Kidney tubule cell (primary cell): ENCODE measurements at regions not wholly inside any gene's neighbourhood (a gene's known extent, or its start where the extent isn't known, plus 50 kb on each side); places are given as distances from the start of the nearest gene placed in this dataset.
A peak's percentile ranks its signal among the peaks of the same experiment; 100 is the strongest.
"Not testable (repeated sequence)": the region's sequence is repeated elsewhere in the genome, so short reads cannot be mapped to it uniquely, and the experiment has no call there.

Experiments
- DNase-seq: peaks from one replicate; pipeline ENCODE4 v3.0.0-alpha.2; 2018; ENCODE audit warnings: low spot score

DNA sequence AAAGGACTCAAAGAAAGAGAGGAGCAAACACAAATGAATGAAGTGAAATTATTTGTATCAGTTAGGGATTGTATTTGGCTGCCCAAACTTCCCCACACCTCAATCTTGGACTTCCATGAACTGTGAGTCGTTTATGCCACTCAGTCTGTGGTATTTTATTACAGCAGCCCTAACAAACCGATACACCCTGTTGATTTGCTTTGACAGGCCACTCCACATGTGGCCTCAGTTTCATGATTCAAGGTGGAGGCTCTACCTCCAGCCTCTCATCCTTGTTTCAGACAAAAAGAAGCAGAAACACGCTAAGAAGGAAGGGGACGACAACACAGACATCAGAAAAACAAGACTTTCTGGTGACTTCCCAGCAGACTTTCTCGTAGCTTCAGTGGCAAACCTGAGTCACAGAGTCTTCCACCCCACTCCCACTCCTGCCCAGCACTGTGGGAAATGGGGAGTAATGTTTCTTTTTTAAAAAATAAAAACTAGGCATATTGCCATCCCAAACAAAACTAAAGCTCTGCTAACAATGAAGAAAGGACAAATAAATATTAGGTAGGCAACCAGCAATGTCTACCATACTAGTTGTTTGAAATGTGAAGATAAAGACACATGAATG lies 52.2 kb upstream of the ABCA1 start:
- DNase-seq = no peak

DNA sequence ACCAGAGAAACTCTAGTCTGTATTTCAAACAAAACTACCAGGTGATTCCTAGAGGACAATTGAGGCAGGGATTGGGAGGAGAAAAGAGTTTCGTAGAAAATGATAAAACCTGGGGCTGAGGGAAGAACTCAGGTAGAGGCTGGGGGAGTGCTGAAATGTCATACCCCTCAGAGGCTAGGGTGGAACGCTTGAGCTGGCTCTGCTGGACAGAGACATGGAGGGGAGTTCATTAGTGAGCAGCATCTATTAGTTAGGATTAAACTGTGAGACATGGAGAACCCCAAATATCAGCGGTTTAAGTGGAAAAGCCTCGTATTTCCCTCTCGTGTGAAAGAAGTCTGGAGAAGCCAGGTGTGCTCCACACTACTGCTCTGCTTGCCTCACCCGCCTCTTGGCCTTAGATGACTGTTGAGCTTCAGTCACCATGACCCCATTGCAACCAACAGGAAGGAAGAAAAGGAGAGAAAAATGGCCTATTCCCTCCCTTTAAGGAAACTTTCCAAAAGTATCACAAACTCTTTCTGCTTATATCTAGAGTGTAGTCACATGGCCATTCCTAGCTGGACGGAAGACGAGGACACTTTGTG lies 53.7 kb upstream of the ABCA1 start:
- no peak for DNase-seq

DNA sequence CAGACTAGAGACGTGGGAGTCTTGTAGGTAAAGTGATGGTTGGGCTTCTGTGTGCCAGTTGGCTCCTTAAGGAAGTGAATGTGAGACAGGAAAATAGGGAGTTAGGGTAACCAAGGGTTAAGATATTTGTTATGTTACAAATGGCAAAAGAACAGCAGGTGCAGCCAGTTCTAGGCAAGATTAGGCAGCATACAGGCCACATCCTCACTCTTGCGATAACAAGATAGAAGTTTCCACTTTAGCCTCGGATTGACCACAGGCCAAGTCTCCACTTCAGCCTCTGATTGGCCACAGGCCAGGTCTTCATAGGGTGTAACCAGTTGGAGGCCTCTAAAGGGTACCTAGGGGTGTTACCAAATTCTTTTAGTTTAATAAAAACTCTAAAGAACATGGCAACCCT lies 54.6 kb upstream of the ABCA1 start:
- no peak for DNase-seq

DNA sequence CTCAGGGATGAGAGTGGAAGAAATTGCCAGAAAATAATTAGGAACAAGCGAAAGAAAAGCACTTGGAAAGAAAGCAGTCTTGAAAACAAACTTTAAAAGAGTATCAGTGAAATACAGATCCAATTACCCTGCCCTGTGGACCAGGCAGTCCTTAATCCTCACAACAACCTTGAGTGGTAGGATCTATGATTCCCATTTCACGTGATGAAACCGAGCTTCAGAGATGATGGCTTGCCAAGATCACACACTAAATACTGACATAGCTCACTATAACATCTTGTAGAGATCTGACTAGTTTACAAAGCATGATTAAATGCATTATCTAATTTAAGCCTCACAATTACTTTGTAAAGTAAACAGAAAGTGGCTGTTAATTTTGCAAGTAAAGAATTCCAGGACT lies 55.5 kb upstream of the ABCA1 start:
- DNase-seq = no peak

DNA sequence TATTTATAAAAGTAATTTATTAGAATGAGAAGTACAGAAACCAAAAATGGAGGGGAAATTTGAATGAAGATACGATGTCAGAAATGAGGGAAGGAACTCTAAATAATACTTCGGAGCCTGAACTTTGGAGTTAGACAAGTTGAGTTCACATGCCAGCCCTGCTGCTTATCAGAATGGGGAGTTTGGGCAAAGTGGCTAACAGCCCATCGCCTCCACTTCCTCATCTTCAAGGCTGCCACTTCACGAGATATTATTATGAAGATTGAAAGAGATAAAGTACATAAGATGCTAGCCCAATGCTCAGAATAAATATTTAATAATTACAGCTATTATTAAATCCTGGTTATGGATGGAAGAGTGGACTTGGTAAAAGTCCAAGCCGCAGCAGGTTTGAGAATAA lies 56.2 kb upstream of the ABCA1 start:
- DNase-seq = no peak

DNA sequence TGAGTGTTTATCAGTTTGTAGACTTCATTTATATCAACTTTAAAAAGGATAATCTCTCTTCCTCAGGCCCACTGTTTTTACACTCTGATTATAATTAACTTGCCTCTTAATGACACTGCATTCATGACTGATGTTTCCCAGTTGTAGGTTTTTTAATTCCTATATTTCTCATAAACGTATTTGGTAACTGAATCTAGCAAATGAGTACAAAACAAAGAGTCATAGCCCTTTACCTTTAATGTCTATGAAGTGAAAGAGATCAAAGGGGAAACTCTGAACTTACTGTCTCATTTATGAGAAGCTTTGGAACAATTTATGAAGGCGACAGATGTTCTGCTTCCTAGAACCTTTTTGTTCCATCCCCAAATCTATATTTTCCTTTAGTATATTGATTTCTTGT lies 56.6 kb upstream of the ABCA1 start:
- no peak for DNase-seq

DNA sequence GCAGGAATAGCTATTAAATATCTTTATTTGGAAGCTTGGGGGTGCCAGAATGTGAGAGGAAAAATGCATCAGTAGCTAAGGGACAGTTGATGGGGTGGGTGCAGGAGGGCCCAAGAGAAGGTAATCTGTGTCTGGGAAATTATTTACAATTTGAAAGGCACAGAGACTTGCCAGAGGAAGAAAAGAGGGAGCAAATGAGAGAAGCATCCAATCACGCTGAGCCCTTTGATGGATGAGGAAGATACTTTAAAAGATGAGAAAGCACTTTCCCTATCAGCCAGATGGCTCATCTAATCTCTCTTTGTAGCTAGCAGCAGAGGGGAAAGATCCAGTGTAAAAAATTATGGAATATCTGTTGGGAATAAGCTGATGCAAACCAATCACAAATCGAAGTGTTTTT lies 57.0 kb upstream of the ABCA1 start:
- DNase-seq = no peak

DNA sequence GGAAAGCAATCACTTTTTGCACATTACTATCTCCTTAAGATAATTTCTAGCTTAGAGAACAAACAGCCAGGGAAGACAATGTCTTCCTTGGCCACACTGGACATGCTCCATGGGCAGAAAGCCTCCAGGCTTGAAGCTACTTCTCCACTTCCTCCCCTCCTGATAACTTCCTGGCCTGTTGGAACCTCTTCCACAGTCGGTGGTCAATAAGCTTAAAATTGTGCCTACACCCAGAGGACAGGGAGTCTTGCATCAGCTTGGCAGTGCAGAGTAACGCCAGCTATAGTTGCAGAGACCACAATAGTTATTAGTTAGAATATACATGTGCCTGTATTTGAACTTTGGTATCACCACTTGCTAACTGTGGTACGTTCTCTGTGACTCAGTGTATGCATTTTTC lies 58.1 kb upstream of the ABCA1 start:
- no peak for DNase-seq

DNA sequence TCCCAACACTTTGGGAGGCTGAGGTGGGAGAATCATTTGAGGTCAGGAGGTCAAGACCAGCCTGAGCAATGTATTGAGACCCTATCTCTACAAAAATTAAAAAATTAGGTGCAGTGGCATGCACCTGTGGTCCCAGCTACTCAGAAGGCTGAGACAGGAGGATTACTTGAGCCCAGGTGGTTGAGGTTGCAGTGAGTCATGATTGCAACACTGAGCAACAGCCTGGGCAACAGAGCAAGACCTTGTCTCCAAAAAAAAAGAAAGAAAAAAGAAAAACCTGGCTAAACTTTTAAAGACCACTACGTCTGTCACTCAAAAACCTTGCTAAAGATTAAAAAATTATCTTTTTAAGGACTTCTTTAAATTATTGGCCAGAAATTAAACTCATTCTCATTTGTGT lies 59.8 kb upstream of the ABCA1 start:
- peak; percentile 32 for DNase-seq

DNA sequence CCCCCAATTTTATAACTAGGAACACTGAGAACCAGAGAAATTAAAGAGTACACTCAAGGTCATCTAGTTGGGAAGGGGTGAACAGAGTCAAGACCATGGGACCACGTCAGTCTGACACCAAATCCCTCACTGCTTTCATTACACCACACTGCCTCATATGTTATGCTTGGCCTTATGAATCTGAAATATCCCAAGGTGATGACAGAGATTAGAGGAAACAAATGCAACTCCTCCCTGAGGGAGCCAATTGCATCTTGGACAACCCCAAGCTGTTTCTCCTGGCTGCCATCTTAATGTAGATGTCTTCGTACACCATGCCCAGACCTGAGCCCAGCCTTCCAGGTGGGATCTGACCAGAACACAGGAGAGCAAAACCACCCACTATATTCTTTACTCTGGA lies 60.6 kb upstream of the ABCA1 start:
- no peak for DNase-seq

DNA sequence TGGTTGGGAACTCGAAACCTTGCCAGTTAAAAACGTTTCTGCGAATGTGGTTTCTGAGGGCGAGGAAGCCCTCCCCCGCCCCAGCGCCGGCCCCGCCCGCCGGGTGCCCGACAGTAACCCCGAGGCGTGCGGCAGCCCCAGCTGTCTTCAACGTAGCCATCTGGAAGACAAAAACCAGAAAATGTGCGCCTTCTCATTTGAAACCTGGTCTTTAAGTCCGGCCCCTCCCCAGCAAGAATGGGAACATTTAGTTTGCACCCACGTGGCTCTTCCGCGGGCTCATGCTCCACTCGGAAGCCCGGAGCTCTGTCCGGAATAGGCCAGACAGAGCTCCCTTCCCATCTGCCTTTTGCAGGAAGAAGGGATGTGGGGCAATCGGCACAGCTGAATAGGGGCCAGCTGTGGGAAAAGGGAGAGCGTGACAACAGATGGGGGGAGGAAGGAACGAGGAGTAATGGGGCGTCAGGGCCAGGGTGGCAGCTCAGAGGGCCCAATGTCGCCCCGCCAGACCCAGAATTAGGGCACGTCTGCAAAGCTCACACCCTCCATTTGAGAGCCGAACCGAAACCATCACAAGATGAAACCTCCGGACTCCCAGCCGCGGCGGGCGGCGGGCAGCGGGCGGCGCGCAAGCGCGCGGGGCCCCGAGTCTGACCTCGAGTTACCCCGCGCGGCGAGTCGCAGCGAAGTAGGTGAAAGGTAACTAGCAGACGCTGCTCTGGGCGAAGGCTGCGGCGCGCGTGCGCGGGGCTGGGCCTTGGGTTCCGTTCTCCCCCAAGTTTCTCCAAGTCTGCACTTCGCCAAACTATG lies 63.4 kb upstream of the ABCA1 start:
- peak; percentile 73 for DNase-seq

DNA sequence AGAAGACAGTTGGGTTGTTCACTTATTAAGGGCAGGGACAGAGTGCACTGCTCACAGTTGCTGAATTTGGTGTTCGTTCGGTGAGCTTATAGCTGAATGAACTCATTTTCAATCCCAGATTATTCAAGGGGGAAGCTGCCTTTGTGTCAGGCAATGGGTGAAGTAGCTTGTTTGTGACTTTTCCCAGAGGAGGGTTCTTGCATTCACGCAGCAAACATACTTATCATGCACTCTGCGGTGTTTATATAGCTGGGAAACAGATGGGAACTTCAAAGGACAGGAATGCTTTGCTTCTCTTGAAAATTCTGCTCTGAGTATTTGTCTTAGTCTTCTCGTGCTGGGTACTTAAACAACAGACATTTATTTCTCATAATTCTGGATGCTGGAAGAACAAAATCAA lies 64.7 kb upstream of the ABCA1 start:
- DNase-seq = no peak

DNA sequence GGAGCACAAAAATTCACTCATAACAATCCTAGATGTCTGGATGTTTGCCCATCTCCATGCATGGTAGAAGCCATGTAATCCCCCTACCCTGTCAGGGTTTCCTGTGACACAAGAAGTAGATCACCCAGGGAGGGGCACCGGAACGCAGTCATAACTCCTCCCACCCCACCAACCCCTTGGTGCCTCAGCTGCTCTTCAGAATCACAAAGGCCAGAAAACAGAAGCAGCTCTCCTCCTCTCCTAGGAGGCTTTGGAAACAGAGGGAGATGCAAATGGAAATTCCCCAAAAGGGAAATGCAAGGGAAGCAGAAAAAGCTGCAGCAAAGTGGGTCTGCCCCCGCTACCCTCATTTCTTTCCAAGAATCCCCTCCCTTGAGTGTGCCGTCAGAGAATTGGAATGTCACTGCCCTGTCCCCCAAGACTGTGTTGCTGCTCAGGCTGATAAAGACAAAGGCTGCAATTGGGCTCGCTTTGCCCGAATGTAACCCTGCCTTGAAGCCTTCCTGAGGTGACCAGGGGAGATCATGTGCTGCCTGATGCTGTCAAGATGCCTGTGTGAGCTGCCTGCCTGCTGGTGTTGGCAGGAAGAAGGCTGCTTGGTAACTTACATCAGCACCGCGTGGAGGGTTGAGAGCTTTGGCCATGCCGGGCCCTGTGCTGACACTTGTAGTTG lies 65.5 kb upstream of the ABCA1 start:
- DNase-seq = peak; percentile 55

DNA sequence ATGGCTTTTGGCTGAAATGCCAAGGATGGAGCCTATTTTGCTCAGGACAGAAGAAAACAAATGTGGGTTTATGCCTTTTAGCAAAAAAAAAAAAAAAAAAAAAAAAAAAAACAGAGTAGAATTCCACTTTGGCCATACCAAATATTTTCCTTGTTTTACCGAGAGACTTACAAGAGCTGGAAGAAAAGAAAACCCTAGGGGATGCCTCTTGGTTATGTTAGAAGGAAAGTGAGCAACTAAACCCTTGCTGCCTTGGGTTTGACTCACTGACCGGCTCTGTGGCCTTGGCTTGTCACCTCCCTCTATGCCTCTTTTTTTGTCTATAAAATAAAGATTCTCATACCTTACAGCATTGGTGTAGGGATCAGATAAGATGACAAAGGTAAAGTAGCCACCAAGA lies 69.6 kb upstream of the ABCA1 start:
- DNase-seq = no peak

DNA sequence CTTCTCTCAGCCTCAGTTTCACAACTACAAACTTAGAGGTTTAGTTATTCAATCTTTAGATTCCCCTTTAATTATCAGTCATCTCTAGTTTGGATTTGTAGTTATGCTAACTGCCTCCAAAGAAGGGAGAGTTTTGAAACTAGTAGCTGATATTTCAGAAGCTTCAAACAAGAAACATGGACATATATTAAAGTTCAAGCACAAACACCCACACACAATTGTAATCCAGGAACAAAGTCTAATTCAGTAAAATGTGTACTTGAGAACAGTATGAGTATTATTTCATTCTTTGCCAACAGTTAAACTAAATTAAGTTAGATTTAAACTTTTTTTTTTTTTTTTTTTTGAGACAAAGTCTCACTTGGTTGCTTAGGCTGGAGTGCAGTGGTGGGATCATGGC lies 71.2 kb upstream of the ABCA1 start:
- DNase-seq = no peak

DNA sequence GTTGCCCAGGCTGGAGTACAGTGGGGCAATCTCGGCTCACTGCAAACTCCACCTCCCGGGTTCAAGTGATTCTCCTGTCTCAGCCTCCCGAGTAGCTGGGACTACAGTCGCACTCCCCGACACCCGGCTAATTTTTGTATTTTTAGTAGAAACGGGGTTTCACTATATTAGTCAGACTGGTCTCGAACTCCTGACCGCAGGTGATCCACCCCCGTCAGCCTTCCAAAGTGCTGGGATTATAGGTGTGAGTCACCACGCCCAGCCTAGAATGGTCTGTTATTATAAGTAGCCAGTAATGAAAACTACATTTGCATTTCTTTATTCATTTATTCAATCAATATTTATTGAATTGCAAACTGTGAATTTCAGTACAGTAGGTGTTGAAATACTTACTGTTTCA lies 72.6 kb upstream of the ABCA1 start:
- DNase-seq = not testable (repeated sequence)

DNA sequence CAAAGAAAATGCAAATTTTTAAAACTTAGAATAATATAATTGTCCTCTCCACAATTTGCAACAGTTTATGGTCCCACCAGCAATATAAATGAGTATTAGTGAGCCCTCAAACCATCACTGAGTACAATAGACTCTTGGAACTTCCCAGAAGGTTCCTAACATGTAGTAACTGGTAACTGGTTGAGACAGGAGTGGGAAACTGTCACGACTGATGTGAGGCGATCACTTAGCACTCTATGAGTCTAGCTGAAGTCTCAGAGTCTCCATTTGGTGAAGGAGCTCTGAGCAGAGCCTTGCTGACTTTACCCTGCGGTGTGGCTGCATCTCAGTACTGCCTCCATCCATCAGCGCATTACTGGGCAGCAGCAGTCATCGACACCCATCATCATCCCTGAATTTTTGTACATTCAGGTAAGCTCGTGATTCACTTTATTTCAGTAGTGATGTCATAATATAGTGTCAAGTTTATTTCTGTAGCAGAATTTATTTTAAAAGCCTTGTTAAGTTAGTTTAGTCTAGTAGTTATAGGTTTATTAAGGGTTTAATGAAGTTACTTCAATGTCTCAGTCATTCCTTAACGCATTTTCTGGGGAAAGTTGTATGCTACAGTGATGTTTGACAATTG lies 76.6 kb upstream of the ABCA1 start:
- DNase-seq = no peak

DNA sequence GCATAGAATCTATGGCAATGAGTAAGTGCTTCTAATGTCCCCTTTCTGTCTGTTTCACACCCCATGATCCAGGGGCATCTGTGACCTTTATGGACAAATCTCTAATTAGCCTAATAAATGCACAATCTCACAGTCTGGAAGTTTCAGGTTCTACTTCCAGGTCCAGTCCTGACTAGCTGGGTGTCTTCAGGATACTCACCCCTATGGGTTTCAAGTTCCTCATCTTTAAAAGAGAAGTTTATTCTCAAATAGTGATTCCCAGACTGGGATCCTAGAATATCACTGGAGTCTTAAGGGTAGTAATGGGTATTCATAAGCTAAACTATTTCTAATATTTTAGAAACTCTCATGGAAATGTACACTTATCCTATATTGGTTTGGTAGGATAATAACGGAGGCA lies 77.2 kb upstream of the ABCA1 start:
- DNase-seq = no peak

DNA sequence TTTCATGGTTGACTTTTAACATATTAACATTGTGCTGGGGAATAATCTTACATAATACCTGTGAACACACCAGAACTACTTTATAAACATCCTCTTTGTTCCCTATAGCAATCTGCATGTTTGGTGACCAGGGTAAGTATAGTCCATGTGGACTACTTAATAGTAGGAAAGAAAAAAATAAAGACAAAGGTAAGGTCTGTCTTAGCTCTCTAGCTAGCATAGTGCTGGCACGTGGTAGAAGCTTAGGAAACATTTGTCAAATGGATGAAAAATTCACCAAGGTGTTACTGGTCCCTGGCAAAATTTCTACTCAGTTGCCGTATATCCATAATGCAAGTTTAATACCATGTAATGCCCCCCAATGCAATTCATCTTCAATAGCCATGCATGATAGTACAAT lies 78.6 kb upstream of the ABCA1 start:
- DNase-seq = no peak

DNA sequence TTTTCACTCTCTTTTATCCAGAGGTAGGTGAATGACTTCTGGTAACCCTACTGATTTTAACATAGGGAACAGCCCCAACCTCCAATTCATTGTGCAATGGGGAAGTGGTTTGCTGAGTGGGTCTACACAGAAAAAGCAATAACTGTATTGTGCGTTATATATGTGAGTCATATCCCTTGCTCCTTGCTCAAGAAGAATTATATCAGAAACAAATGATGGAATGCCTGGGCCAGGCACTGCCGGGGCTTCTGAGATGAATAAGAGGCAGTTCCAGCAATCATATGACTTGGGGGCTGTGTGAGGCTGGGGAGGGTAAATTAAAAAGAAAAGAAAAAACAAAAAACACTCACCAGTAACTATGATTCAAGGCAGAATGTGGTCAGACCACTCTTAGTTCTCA lies 79.2 kb upstream of the ABCA1 start:
- peak; percentile 81 for DNase-seq

DNA sequence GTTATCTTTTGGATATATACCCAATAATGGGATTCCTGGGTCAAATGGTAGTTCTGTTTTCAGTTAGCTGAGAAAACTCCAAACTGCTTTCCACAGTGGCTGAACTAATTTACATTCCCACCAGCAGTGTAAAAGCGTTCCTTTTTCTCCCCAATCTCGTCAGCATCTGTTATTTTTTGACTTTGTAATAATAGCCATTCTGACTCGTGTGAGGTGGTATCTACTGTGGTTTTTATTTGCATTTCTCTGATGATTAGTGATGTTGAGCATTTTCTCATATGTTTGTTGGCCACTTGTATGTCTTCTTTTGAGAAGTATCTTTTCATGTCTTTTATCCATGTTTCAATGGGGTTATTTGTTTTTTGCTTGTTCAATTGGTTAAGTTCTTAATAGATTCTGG lies 82.1 kb upstream of the ABCA1 start:
- DNase-seq = not testable (repeated sequence)

DNA sequence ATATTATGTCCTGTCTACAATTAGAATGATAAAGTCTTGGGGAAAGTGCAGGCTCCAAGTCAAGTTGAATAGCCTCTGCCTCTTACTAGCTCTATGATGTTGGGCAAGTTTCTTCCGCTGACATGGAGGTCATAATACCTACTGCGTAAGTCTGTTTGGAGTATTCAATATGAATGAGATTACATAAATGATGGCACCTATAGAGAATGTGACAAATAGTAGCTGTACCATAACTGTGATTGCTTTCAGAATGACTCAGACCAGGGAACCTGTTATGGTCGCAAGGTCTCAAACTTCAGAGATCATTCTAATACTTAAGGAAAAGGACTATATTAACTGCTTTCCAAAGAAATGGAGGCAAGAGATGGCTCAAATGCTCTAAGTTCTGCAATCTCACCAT lies 94.0 kb upstream of the ABCA1 start:
- no peak for DNase-seq

DNA sequence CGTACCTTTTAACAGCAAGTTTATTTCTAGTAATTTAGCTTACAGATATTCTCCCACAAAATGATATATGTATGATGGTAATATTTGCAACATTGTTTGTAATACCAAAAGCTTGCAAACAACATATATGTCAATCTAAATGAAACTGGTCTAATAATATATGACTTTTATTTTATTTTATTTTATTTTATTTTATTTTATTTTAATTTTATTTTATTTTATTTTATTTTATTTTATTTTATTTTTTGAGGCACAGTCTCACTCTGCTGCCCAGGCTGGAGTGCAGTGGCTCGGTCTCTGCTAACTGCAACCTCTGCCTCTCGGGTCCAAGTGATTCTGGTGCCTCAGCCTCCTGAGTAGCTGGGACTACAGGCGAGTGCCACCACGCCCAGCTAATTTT lies 94.6 kb upstream of the ABCA1 start:
- not testable (repeated sequence) for DNase-seq
